Endodermal cell (in vitro differentiated cells): ENCODE measurements at regions not wholly inside any gene's neighbourhood (a gene's known extent, or its start where the extent isn't known, plus 50 kb on each side); places are given as distances from the start of the nearest gene placed in this dataset.
"Not testable (repeated sequence)": the region's sequence is repeated elsewhere in the genome, so short reads cannot be mapped to it uniquely, and the experiment has no call there.

Source experiments
- DNase-seq: peaks from one replicate; pipeline ENCODE4 v3.0.0-alpha.2; 2017
- H3K27ac ChIP-seq: 2 replicates; pipeline ENCODE4 v1.5.1; 2013; ENCODE audit warnings: mild to moderate bottlenecking, low read depth, low read length, moderate library complexity
- H3K27me3 ChIP-seq: 2 replicates; pipeline ENCODE4 v1.6.1; 2013; ENCODE audit warnings: mild to moderate bottlenecking, low read length, moderate library complexity; ENCODE audit not compliant: insufficient read depth, control insufficient read depth, poor library complexity, severe bottlenecking
- H3K36me3 ChIP-seq: 2 replicates; pipeline ENCODE4 v1.7.0; 2013; ENCODE audit warnings: mild to moderate bottlenecking, low read length, moderate library complexity; ENCODE audit not compliant: control insufficient read depth, insufficient read depth
- H3K4me1 ChIP-seq: one replicate; pipeline ENCODE4 v1.7.0; 2013; ENCODE audit warnings: low read length; ENCODE audit not compliant: control insufficient read depth, insufficient read depth
- H3K4me3 ChIP-seq: 2 replicates; pipeline ENCODE4 v1.5.1; 2013; ENCODE audit warnings: mild to moderate bottlenecking, low read length, moderate library complexity
- H3K9ac ChIP-seq: 2 replicates; pipeline ENCODE4 v1.6.1; 2013; ENCODE audit warnings: mild to moderate bottlenecking, low read length, moderate library complexity; ENCODE audit not compliant: poor library complexity, severe bottlenecking; ENCODE audit errors: extremely low read depth
- H3K9me3 ChIP-seq: 2 replicates; pipeline ENCODE4 v1.6.1; 2013; ENCODE audit warnings: mild to moderate bottlenecking, low read length, moderate library complexity; ENCODE audit not compliant: control insufficient read depth
- H3K27ac Mint-ChIP-seq: 2 replicates; pipeline ENCODE4 v1.8.0; 2020; ENCODE audit warnings: mixed read lengths
- H3K27me3 Mint-ChIP-seq: 2 replicates; pipeline ENCODE4 v1.8.0; 2021; ENCODE audit warnings: mild to moderate bottlenecking, mixed read lengths; ENCODE audit not compliant: insufficient read depth
- H3K36me3 Mint-ChIP-seq: 2 replicates; pipeline ENCODE4 v1.8.0; 2020; ENCODE audit warnings: low read depth, mixed read lengths
- H3K4me1 Mint-ChIP-seq: 2 replicates; pipeline ENCODE4 v1.8.0; 2020; ENCODE audit warnings: mixed read lengths
- H3K4me3 Mint-ChIP-seq: 2 replicates; pipeline ENCODE4 v1.8.0; 2020; ENCODE audit warnings: mild to moderate bottlenecking, moderate library complexity, mixed read lengths
- H3K9me3 Mint-ChIP-seq: 2 replicates; pipeline ENCODE4 v1.8.0; 2020; ENCODE audit warnings: mild to moderate bottlenecking, mixed read lengths
- CTCF ChIP-seq: fragments of 200-600 bp; sonication (generic); conservative IDR thresholded peaks from 2 replicates; pipeline ENCODE4 v1.5.0; 2021; ENCODE audit warnings: antibody characterized with exemption, mild to moderate bottlenecking
- WGBS, 2 experiments: methylation state at CpG; one replicate each; pipeline versions ENCODE4 v1.1.5 to v1.1.7; 2013; ENCODE audit warnings: missing lambda C conversion rate in 2 of 2, mixed read lengths in 1 of 2; ENCODE audit not compliant: insufficient coverage in 1 of 2, insufficient read length in 1 of 2; 5-methylcytosine and 5-hydroxymethylcytosine counted together

- H3K4me3 ChIP-seq: no peak overlapping the region
- no peaks in the 10 kb centered on the region for H3K9me3 ChIP-seq
- no peak overlapping the region for H3K27ac Mint-ChIP-seq
- peaks cover 5% of the 10 kb centered on the region for H3K9me3 Mint-ChIP-seq
- H3K9ac ChIP-seq: no peak overlapping the region
- H3K36me3 Mint-ChIP-seq: no peaks in the 10 kb centered on the region
- 87 to 94% methylated on average over 5 to 6 of the region's 6 CpGs for WGBS, 2 experiments
- H3K27ac ChIP-seq: no peak overlapping the region
- H3K4me1 Mint-ChIP-seq: peaks cover 53% of the 10 kb centered on the region
- H3K27me3 Mint-ChIP-seq: peaks cover 2% of the 10 kb centered on the region
- peaks cover 17% of the 10 kb centered on the region for H3K4me1 ChIP-seq
- no peak for TF ChIP-seq CTCF
- DNase-seq: no peak
- no peaks in the 10 kb centered on the region for H3K36me3 ChIP-seq
- H3K4me3 Mint-ChIP-seq: no peak overlapping the region
- H3K27me3 ChIP-seq: no peaks in the 10 kb centered on the region
Observed at GRCh38 chr3:63132461-63133250, 145.5 kb upstream of the SYNPR start.

GRCh38 chr3:63135367-63135766, 142.7 kb upstream of the SYNPR start:
- H3K4me3 Mint-ChIP-seq: peak overlapping the region; percentile 67
- peak overlapping the region; percentile 47 for H3K27ac ChIP-seq
- peaks cover 33% of the 10 kb centered on the region for H3K4me1 Mint-ChIP-seq

GRCh38 chr3:63136249-63136648, 141.9 kb upstream of the SYNPR start:
- DNase-seq, H3K9me3 ChIP-seq, H3K27me3 ChIP-seq, H3K27ac ChIP-seq, H3K36me3 Mint-ChIP-seq, H3K36me3 ChIP-seq, H3K4me1 ChIP-seq, H3K4me3 ChIP-seq, H3K27me3 Mint-ChIP-seq, H3K9ac ChIP-seq, H3K9me3 Mint-ChIP-seq: not testable (repeated sequence)
- H3K4me1 Mint-ChIP-seq: peaks cover 24% of the 10 kb centered on the region
- peak overlapping the region; percentile 67 for H3K4me3 Mint-ChIP-seq
- peak overlapping the region; percentile 97 for H3K27ac Mint-ChIP-seq
- 90% methylated on average over 16 of the region's 26 CpGs; no CpG with 5 or more reads in 1 of the 2 experiments for WGBS, 2 experiments

More at GRCh38 chr3:63135367-63135766, 142.7 kb upstream of the SYNPR start:
- Histone ChIP-seq H3K36me3 (no peaks in the 10 kb centered on the region), H3K4me1 (peaks cover 11% of the 10 kb centered on the region), H3K9ac (no peak overlapping the region), H3K27me3 (no peaks in the 10 kb centered on the region), H3K9me3 (no peaks in the 10 kb centered on the region), H3K4me3 (peak overlapping the region; percentile 43)
- DNase-seq: no peak
- H3K36me3 Mint-ChIP-seq: no peaks in the 10 kb centered on the region
- peaks cover 2% of the 10 kb centered on the region for H3K27me3 Mint-ChIP-seq
- peak overlapping the region; percentile 20 for H3K27ac Mint-ChIP-seq
- TF ChIP-seq CTCF: no peak
- peaks cover 7% of the 10 kb centered on the region for H3K9me3 Mint-ChIP-seq

- no peak overlapping the region for H3K4me3 ChIP-seq
- Mint-ChIP-seq H3K4me3 (no peak overlapping the region), H3K4me1 (no peaks in the 10 kb centered on the region), H3K27me3 (no peaks in the 10 kb centered on the region), H3K27ac (no peak overlapping the region), H3K9me3 (peaks cover 2% of the 10 kb centered on the region), H3K36me3 (no peaks in the 10 kb centered on the region)
- WGBS, 2 experiments: 57 to 88% methylated on average over 1 to 2 of the region's 2 CpGs
- H3K9me3 ChIP-seq: no peaks in the 10 kb centered on the region
- DNase-seq: no peak
- no peaks in the 10 kb centered on the region for H3K4me1 ChIP-seq
- no peak overlapping the region for H3K9ac ChIP-seq
- peak; percentile 64 for TF ChIP-seq CTCF
- H3K27me3 ChIP-seq: no peaks in the 10 kb centered on the region
- H3K27ac ChIP-seq: no peak overlapping the region
- H3K36me3 ChIP-seq: no peaks in the 10 kb centered on the region
Observed at GRCh38 chr3:63142681-63143080, 135.4 kb upstream of the SYNPR start.
